ENCODE measurements at regions not wholly inside any gene's neighbourhood (a gene's known extent, or its start where the extent isn't known, plus 50 kb on each side); places are given as distances from the start of the nearest gene placed in this dataset.

GRCh38 chr7:118075936-118076335 is 108.0 kb upstream of the LSM8 start:
- no peak overlapping the region for H3K4me3 ChIP-seq
- intact Hi-C loops (cut with DNase I; ENCODE audit: low total_unique reads): no loop called here
- peak overlapping the region in 1 of 2 donors; percentile 22 for H3K27ac ChIP-seq
- no peaks in the 10 kb centered on the region for H3K9me3 ChIP-seq
- no peaks in the 10 kb centered on the region for H3K27me3 ChIP-seq
- no peak for DNase-seq
- H3K4me1 ChIP-seq: no peaks in the 10 kb centered on the region
- TF ChIP-seq CTCF (IDR thresholded peaks at IDR 0.05): no peak
- TF ChIP-seq POLR2A (IDR thresholded peaks at IDR 0.05): no peak
- H3K36me3 ChIP-seq: no peaks in the 10 kb centered on the region

- intact Hi-C loops (cut with DNase I; ENCODE audit: low total_unique reads): no loop called here
- Histone ChIP-seq H3K4me1 (no peaks in the 10 kb centered on the region), H3K27ac (peak overlapping the region in 1 of 2 donors; percentile 22), H3K4me3 (no peak overlapping the region), H3K36me3 (no peaks in the 10 kb centered on the region), H3K27me3 (no peaks in the 10 kb centered on the region), H3K9me3 (no peaks in the 10 kb centered on the region)
- TF ChIP-seq CTCF (IDR thresholded peaks at IDR 0.05): no peak
- TF ChIP-seq POLR2A (IDR thresholded peaks at IDR 0.05): no peak
- no peak for DNase-seq
These were observed 107.4 kb upstream of the LSM8 start for GRCh38 chr7:118076564-118076963.

GRCh38 chr7:118078015-118078414 is 105.9 kb upstream of the LSM8 start:
- H3K27ac ChIP-seq: no peak overlapping the region

GRCh38 chr7:118079369-118079768 is 104.6 kb upstream of the LSM8 start:
- DNase-seq: no peak
- Histone ChIP-seq H3K36me3 (no peaks in the 10 kb centered on the region), H3K27ac (no peak overlapping the region), H3K27me3 (no peaks in the 10 kb centered on the region), H3K4me3 (no peak overlapping the region), H3K9me3 (no peaks in the 10 kb centered on the region), H3K4me1 (no peaks in the 10 kb centered on the region)
- TF ChIP-seq CTCF (IDR thresholded peaks at IDR 0.05) (no peak), POLR2A (IDR thresholded peaks at IDR 0.05) (no peak)
- intact Hi-C loops (cut with DNase I; ENCODE audit: low total_unique reads): no loop called here

More at GRCh38 chr7:118078015-118078414, 105.9 kb upstream of the LSM8 start:
- Histone ChIP-seq H3K9me3 (no peaks in the 10 kb centered on the region), H3K4me1 (no peaks in the 10 kb centered on the region), H3K27me3 (no peaks in the 10 kb centered on the region), H3K36me3 (no peaks in the 10 kb centered on the region), H3K4me3 (no peak overlapping the region)
- intact Hi-C loops (cut with DNase I; ENCODE audit: low total_unique reads): no loop called here
- TF ChIP-seq CTCF (IDR thresholded peaks at IDR 0.05) (no peak), POLR2A (IDR thresholded peaks at IDR 0.05) (no peak)
- no peak for DNase-seq

GRCh38 chr7:118080947-118081346 is 103.0 kb upstream of the LSM8 start:
- Histone ChIP-seq H3K27ac (peak overlapping the region in 1 of 2 donors; percentile 39), H3K36me3 (no peaks in the 10 kb centered on the region), H3K9me3 (no peaks in the 10 kb centered on the region), H3K4me1 (no peaks in the 10 kb centered on the region), H3K4me3 (no peak overlapping the region), H3K27me3 (no peaks in the 10 kb centered on the region)
- peak; percentile 29 to 38 for DNase-seq
- TF ChIP-seq POLR2A (IDR thresholded peaks at IDR 0.05): no peak
- TF ChIP-seq CTCF (IDR thresholded peaks at IDR 0.05): no peak
- intact Hi-C loops (cut with DNase I; ENCODE audit: low total_unique reads): no loop called here
